ENCODE measurements at regions not wholly inside any gene's neighbourhood (a gene's known extent, or its start where the extent isn't known, plus 50 kb on each side); places are given as distances from the start of the nearest gene placed in this dataset.

GRCh38 chr20:39356908-39357307 is 394.8 kb downstream of the DHX35 start:
- no peak for DNase-seq
- Histone ChIP-seq H3K9me3 (ENCODE audit: insufficient read depth, low read depth) (no peaks in the 10 kb centered on the region), H3F3A (ENCODE audit: insufficient read depth, low read depth) (no peaks in the 10 kb centered on the region), H4K20me1 (ENCODE audit: insufficient read depth) (no peaks in the 10 kb centered on the region), H3K4me3 (no peak overlapping the region), H2AFZ (no peak overlapping the region), H3K4me1 (replicated peaks; ENCODE audit: insufficient read depth) (no peaks in the 10 kb centered on the region), H3K36me3 (ENCODE audit: low read depth) (no peaks in the 10 kb centered on the region), H3K79me2 (ENCODE audit: low read depth) (no peaks in the 10 kb centered on the region), H3K27ac (no peak overlapping the region), H3K4me2 (no peak overlapping the region), H3K27me3 (ENCODE audit: insufficient read depth, low read depth) (no peaks in the 10 kb centered on the region), H3K9me2 (ENCODE audit: insufficient read depth) (no peaks in the 10 kb centered on the region)
- no TSS peak for BruUV-seq (replicated peaks)
- intact Hi-C loops (cut with micrococcal nuclease; ENCODE audit: unreplicated experiment), result no loop called here
- CTCF ChIA-PET, result no interaction called here
- no peak for TF ChIP-seq EZH2 (IDR thresholded peaks at IDR 0.05; ENCODE audit: low read depth)
- TF ChIP-seq CTCF (conservative IDR thresholded peaks at IDR 0.05), result no peak
- POLR2A ChIA-PET (ENCODE audit: unreplicated experiment), result no interaction called here

GRCh38 chr20:39349240-39349639 is 387.1 kb downstream of the DHX35 start:
- intact Hi-C loops (cut with micrococcal nuclease; ENCODE audit: unreplicated experiment), result no loop called here
- no peak overlapping the region for H3K4me2 ChIP-seq
- no peak overlapping the region for H3K4me3 ChIP-seq
- H3K27ac ChIP-seq, result no peak overlapping the region
- H3K27me3 ChIP-seq (ENCODE audit: insufficient read depth, low read depth), result no peaks in the 10 kb centered on the region
- H3K9me3 ChIP-seq (ENCODE audit: insufficient read depth, low read depth), result no peaks in the 10 kb centered on the region
- H2AFZ ChIP-seq, result no peak overlapping the region
- no TSS peak for BruUV-seq (replicated peaks)
- no peaks in the 10 kb centered on the region for H3K36me3 ChIP-seq (ENCODE audit: low read depth)
- no peak for DNase-seq
- no peaks in the 10 kb centered on the region for H3F3A ChIP-seq (ENCODE audit: insufficient read depth, low read depth)
- no peaks in the 10 kb centered on the region for H4K20me1 ChIP-seq (ENCODE audit: insufficient read depth)
- CTCF ChIA-PET, result no interaction called here
- H3K4me1 ChIP-seq (replicated peaks; ENCODE audit: insufficient read depth), result no peaks in the 10 kb centered on the region
- no peaks in the 10 kb centered on the region for H3K9me2 ChIP-seq (ENCODE audit: insufficient read depth)
- POLR2A ChIA-PET (ENCODE audit: unreplicated experiment), result no interaction called here
- TF ChIP-seq CTCF (conservative IDR thresholded peaks at IDR 0.05), result no peak
- no peaks in the 10 kb centered on the region for H3K79me2 ChIP-seq (ENCODE audit: low read depth)

GRCh38 chr20:39347626-39348025 is 385.5 kb downstream of the DHX35 start:
- H2AFZ ChIP-seq, result no peak overlapping the region
- no peak overlapping the region for H3K4me2 ChIP-seq
- no peaks in the 10 kb centered on the region for H3K36me3 ChIP-seq (ENCODE audit: low read depth)
- H3K9me3 ChIP-seq (ENCODE audit: insufficient read depth, low read depth), result no peaks in the 10 kb centered on the region
- H3F3A ChIP-seq (ENCODE audit: insufficient read depth, low read depth), result no peaks in the 10 kb centered on the region
- TF ChIP-seq EZH2 (IDR thresholded peaks at IDR 0.05; ENCODE audit: low read depth), result no peak
- no peak for TF ChIP-seq CTCF (conservative IDR thresholded peaks at IDR 0.05)
- ChIA-PET POLR2A (ENCODE audit: unreplicated experiment) (no interaction called here), CTCF (no interaction called here)
- H3K4me3 ChIP-seq, result no peak overlapping the region
- no peaks in the 10 kb centered on the region for H3K27me3 ChIP-seq (ENCODE audit: insufficient read depth, low read depth)
- H3K79me2 ChIP-seq (ENCODE audit: low read depth), result no peaks in the 10 kb centered on the region
- BruUV-seq (replicated peaks), result no TSS peak
- H3K9me2 ChIP-seq (ENCODE audit: insufficient read depth), result no peaks in the 10 kb centered on the region
- intact Hi-C loops (cut with micrococcal nuclease; ENCODE audit: unreplicated experiment), result no loop called here
- no peak for DNase-seq
- no peaks in the 10 kb centered on the region for H4K20me1 ChIP-seq (ENCODE audit: insufficient read depth)
- H3K27ac ChIP-seq, result no peak overlapping the region
- H3K4me1 ChIP-seq (replicated peaks; ENCODE audit: insufficient read depth), result no peaks in the 10 kb centered on the region
